GM20000 (cell line): ENCODE measurements at regions not wholly inside any gene's neighbourhood (a gene's known extent, or its start where the extent isn't known, plus 50 kb on each side); places are given as distances from the start of the nearest gene placed in this dataset.

ENCODE experiments used
- DNase-seq: peaks from one replicate; pipeline ENCODE4 v3.0.0; 2012; ENCODE audit warnings: low spot score
- CTCF ChIP-seq: IDR thresholded peaks from 2 replicates; pipeline ENCODE4 v1.5.1; 2012; ENCODE audit warnings: mild to moderate bottlenecking, control low read depth; ENCODE audit errors: extremely low read depth, missing control alignments

DNA sequence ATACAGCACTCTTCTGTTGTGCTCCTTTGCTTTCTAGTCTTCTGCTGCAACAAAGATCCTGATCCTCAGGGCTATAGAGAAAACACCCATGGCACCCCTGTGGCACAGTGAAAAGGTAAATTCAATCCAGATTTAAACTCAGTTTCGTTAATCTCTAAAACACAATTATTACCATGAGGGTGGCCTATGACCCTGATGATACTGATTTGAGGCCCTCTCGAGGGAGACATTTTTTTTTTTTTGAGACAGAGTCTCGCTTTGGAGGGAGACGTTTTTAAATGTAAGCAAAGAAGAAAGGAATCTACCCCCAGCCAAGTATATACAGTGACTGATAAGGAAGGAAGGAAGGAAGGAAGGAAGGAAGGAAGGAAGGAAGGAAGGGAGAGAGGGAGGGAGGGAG is 967.8 kb upstream of the DIAPH2 start:
- DNase-seq = no peak
- no peak for TF ChIP-seq CTCF

GRCh38 chrX:95718746-95719145 is 965.9 kb upstream of the DIAPH2 start:
- TF ChIP-seq CTCF = no peak
- DNase-seq = no peak

DNA sequence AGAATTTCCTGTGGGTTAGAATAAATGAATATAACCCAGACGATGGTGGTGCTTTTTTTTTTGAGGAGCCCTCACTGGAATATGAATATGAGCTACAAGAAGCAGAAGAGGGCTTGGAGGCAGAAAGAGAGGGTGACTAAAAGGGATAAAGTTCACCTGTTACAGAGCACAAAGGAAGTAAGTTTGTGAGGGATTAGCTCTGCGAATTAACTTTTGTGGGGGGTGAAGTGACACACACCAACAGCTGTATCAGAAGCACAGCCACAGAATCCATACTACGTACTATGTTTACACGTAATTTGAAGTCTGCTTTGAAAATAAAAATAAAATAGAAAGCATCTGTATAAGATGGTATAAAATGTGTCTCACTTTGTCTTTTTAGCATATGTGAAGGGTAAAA is 963.6 kb upstream of the DIAPH2 start:
- DNase-seq = no peak
- no peak for TF ChIP-seq CTCF

DNA sequence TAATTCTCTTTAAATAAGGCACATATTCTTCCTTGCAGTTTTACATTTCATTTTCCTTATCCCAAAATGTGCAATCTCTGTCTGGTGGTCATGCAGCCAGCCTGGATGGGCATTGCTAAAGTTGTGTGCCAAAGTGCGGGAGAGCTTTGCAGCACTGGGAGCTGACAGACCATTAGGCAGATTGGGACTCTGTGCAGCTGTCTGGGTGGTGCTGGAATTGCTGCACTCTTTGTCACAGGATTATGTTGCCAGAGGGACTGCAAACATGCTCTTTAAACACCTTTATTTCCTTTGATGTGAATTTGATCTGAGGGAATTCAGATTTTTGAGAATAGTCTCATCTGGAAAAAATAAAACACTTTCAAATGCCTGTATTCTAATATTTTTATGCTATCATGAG is 956.2 kb upstream of the DIAPH2 start:
- DNase-seq = no peak
- no peak for TF ChIP-seq CTCF

- DNase-seq = no peak
- no peak for TF ChIP-seq CTCF
Observed at GRCh38 chrX:95729401-95729800, 955.2 kb upstream of the DIAPH2 start.

DNA sequence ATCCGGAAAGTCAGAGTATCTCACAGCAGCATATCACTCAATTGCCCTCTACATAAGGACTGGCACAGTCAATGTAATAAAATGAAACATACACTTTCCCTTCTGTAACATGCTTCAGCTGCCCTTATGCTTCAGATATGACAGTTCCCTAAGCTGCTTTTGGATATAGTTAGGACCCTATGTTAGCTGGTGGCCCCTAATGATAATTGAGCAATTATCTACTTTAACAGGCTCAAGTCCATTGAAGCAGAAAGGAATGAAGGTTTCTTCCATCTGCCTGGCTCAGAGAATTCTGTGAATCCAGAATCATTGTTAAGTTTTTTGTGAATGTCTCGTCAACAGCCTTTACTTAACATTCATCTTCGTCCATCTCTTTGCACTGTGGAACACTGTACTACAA is 951.2 kb upstream of the DIAPH2 start:
- no peak for DNase-seq
- no peak for TF ChIP-seq CTCF

DNA sequence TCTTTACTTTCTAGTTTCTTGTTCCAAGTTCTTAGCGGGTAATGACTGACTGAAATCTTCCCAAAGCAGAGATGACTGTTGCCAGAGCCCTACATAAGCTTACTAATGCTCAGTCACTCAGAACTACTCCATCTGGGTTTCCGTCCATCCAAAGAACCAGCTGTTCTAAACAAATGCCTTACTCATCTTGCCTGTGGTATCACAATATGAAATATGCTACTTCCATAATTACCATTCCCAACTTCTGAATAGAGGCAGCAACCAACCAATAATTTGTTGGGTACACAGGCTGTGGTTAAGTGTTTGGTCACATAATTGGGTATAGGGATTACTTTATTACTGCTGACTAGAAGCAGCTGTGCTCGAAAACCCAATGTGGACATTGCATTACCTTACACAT is 930.2 kb upstream of the DIAPH2 start:
- no peak for DNase-seq
- no peak for TF ChIP-seq CTCF

- TF ChIP-seq CTCF = no peak
- DNase-seq = no peak
Observed at GRCh38 chrX:95760356-95760755, 924.3 kb upstream of the DIAPH2 start.
